HG03354 (cell line): ENCODE measurements at regions not wholly inside any gene's neighbourhood (a gene's known extent, or its start where the extent isn't known, plus 50 kb on each side); places are given as distances from the start of the nearest gene placed in this dataset.
"Not testable (repeated sequence)": the region's sequence is repeated elsewhere in the genome, so short reads cannot be mapped to it uniquely, and the experiment has no call there.

Experiments
- ATAC-seq: cut with Tn5 transposase; IDR thresholded peaks from one replicate; pipeline ENCODE4 v1.9.1; 2021; ENCODE audit warnings: mild to moderate bottlenecking; ENCODE audit not compliant: unreplicated experiment, poor library complexity, severe bottlenecking

DNA sequence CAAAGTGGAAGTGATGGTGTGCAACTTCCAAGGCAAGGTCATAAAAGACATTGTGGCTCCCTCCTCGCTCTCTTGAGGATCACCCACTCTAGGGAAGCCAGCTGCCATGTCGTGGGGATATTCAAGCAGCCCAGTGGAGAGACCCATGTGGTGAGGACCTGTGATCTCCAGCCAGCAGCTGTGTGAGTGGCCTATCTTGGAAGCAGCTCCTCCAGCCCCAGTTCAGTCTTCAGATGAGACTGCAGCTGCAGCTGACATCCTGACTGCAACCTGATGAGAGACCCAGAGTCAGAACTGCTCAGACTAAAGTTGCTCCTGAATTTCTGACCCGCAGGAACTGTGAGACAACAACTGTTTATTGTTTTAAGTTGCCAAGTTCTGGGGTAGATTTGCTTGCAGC is 86.4 kb upstream of the GRK3 start:
- no peak for ATAC-seq

DNA sequence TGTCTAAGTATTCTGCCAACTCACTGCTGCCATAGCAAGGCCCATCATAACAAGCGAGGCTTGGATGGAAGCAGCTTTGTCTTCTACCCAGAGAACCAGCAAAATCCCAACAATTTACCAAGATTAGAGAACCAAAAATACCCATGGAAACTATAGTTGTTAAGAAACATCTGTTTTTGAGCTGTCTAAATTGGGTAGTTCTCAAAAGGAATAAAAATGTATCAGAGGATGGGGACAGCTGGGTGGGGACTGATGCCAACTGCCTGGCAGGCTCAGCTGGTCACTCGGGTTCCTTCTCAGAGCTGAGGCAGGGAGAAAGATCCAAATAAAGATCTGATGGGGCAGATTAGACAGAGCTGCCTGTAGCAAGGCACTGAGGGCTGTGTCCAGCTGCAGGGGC is 85.9 kb upstream of the GRK3 start:
- no peak for ATAC-seq

DNA sequence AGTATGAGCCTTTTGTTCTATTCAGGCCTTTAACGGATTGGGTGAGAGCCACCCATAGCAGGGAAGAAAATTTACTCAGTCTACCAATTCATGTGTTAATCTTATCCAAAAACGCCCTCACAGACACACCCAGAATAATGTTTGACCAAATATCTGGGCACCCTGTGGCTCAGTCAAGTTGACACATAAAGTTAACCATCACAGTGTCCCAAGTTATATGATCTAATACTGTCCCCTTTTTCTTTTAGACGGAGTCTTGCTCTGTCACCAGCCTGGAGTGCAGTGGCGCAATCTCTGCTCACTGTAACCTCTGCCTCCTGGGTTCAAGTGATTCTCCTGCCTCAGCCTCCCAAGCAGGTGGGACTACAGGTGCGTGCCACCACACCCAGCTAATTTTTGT is 83.6 kb upstream of the GRK3 start:
- not testable (repeated sequence) for ATAC-seq

DNA sequence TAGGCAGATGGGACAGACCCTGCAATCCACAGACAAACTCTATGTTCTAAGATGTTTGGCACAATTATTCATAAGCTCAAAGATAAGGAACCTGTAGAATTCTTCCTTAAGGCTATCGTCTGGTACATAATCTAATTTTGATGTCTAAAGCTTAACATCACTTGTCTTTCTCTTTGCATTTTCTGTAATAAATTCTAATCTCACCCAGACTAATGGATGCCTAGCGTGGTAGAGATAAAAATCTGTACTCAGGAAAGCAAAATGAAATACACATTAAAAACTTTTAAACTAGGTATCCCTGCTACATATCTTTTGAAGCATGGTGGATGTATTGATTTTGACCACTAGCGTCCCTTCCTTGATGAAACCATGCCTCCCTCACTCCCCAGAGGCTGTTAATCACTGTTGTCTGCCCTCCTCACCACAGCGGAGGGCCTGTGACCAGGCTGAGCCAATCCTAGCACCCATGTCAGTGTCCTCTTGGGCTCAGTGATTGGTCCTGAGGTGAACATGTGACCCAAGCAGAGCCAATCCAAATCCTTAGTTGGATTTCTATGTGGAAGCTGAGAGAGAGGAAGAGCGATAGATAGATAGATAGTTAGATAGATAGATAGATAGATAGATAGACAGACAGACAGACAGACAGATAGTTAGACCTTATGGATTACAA is 82.2 kb upstream of the GRK3 start:
- no peak for ATAC-seq

DNA sequence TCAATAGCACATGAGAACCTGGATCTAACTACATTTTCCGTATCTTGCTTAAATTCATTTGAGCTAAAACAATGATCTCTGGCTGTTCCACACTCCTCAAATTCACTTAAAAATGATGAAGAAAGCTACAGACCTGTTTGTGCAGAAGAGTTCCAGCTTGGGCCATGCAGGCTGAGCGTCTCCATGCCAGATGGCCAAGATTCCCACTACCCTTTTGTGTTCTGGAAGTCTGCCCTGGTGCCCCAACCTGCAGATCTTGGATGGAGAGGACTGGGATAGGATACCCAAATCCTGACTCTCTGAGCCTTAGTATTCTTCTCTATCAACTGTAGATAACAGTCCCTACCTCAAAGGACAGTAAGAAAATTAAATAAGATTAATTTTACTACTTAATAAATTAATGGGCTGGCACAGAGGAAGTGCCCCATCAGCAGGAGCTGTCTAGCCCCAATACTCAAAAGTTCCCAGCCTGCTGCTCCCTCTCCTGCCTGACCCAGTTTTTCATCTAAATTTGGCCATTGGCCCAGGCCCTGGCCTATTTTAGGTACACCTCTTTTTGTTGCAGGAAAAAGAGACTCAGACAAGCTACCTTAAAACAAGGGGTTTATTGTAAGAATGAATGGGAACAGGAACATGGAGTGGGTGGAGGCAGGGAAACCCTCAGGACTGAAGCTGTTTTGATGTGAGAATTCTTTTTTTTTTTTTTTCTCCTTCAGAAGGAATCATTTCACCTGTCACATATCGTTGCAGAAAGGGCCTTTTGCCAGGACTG is 81.4 kb upstream of the GRK3 start:
- ATAC-seq = no peak

DNA sequence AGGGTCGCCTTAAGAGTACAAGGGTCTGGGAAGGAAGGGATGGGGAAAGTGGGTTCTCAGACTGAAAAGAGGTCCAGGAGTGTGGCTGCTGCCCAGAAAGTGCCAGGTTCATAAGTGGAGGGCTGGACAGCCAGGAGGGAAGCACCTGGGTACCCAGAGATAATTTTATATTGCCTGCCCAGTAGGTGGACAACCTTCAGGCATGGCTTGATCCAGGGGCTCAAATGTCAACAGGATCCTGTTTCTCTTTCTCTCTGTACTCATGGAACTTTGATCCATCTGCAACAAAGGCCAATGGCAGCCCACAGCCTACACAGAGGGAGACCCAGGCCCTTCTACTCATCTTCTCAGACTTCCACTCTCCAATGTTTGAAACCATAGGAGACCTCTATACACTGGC is 80.5 kb upstream of the GRK3 start:
- ATAC-seq = no peak

DNA sequence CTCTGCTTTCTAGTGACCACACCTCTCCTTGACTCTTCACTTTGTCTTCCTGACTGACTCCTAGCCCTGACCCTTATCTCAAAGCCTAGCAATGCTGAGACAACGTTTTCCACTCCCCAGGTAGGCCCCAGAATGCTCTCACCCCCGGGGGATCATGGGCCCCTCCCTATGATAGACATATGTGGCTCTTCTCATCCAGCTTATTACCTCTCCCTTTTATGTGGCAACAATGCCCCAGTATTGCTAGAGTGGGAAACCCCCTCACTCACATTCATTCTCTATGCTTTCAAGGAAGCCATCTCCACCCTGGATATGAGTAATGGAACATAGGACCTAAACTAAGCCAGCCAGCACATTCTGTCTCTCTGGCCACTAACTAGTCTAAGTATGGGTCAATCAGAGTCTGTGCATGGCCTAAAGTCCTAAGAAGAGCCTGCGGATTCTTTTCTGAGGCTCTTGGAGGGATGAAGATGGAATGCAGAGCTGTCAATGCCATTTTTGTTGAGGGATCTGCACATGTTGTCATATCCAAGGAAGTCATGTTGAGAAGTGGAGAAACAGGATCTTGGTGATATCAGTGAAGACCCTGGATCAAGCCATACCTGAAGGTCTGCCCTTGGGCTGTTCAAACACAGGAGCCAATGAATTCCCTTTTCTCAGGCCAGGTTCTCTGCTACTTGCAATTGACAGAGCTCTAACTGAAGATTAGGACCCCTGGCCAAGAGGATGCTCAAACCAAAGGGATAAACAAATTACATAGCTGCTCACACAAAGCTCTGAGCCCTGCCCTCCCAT is 79.8 kb upstream of the GRK3 start:
- no peak for ATAC-seq

DNA sequence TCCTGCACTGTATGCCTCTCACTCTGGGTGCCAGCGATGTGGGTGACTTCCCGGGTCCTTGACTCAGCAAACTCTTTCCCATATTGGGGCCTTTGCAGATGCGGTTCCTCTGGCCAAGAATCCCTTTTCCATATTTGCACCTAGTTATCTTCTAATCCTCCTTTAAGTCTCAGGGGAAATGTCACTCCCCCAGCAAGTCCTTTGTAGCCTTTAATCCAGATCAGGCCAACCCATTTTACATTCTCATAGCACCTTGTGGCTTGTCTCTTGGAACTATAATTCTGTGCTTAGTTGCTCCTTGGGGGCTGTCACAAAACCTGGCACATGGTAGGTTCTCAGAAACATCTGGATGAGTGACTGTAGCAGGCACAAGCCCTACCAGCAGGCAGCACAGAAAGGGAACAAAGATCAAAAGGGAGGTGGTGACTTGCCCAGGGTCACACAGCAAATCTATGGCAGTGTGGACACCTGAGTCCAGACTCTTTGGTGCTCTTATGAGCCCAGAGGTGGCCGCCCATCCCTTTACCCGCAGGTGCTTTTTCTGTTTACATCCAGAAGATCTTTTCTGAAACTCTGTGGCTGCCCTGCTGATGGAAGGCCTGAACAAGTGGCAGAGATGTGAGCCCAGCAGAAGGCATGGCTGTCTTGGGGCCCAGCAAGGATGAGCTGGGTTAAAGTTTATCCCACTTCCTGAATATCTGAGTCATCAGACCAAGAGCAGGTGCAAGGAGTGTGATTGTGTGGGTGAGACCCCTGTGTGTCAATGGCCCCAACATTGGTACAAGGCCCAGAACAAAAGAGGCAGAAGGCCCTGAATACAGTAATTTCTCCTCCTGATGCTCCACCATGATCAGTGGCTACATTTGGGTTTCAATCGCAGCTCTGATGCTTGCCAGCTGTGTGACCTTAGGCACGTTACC is 78.6 kb upstream of the GRK3 start:
- peak; percentile 73 for ATAC-seq

DNA sequence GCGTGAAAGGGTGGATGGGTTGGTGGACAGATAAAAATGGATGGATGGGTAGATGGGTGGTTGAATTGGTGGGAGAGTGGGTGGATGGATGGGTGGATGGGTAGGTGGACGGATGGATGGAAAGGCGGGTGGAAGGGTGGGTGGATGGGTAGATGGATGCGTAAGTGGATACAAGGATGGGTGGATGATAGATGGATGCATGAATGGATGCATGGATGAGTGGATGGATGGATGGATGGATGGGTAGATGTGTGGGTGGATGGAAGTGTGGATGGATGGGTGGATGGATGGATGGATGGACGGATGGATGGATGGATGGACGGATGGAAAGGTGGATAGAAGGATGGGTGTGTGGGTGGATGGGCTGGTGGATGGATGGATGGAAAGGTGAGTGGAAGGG is 77.0 kb upstream of the GRK3 start:
- no peak for ATAC-seq

DNA sequence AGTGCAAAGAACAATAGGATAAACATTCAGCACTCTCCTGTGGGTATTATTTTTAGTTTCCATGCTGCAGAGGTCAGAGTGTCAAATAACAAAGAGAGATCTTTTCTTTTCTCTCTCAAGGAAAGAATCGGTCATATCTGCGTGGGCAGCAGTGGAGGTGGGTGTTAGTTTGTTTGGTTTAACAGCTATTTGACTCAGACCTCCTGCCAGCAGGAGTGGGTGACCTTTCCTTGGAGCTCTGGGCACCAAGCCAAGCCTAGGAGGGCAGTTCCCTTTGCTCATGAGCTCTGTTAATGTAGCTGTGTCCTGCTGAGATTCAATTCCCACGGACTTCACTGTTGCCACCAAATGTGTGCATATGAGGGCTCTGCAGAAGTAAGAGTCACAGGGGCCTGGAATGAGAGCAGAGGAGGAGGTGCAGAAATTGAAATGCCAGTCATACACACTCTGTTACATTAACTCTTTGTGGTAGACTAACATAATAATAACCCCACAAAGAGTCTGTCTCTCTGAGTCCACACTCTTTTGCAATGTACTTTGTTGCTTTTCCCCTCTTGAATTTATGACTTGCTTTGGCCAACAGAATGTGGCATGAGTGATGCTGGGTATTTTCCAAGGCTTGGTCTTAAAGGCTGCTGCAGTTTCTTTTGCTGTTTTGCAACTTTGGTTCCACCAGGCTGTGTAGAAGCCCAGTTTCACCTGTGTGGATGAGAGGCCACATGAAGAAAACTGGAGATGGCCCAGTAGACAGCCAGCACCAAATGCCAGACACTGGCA is 76.0 kb upstream of the GRK3 start:
- no peak for ATAC-seq

DNA sequence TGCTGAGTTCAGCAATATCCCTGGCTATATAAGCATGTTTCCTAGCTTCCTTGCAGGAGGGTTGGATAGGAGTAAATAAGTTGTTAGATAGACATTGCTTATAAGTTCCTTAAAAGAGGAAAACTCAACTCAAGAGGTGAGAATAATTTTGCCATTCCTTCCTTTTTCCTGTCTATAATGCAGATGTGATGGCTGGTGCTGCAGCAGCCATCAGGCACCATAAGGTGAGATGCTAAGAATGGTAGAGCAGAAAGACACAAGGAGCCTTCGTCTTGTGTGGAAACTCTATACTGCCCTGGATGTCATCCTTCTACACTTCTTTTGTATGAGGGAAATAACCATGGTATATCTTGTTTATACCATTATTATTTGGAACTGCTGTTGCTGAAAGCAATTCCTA is 74.5 kb upstream of the GRK3 start:
- ATAC-seq = no peak

DNA sequence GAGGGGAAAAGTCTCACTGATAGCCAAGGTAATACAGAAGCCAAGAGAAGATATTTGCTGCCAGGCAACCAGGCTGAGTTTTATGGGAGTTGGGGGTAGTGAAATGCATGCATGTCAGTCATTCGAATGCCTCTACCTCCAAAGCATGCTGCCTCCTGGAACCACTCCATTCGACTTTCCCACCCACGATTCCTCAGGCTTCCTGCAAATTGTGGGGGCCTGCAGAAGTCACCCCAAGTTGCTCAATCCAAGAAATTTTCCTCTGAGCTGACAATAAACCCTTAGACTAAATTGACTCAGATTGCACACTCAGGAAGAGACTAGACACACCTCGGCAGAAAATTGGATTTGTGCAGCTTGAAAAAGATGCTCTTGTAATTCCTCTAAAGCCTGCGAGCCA is 73.6 kb upstream of the GRK3 start:
- ATAC-seq = no peak

DNA sequence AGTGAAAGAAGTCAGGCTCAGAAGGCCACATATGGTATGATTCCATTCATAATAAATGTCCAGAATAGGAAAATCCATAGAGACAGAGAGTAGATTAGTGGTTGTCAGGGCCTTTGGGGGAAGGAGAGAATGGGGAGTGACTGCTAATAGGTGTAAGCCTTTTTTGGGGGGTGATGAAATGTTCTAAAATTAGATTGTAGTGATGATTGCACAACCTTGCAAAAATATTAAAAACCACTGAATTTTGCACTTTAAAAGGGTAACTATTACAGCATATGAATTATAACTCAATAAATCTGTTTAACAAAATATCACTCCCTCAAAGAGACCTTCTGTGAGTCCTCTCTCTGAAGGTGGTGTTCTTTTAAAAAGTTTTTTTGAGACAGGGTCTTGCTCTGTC is 72.3 kb upstream of the GRK3 start:
- no peak for ATAC-seq

DNA sequence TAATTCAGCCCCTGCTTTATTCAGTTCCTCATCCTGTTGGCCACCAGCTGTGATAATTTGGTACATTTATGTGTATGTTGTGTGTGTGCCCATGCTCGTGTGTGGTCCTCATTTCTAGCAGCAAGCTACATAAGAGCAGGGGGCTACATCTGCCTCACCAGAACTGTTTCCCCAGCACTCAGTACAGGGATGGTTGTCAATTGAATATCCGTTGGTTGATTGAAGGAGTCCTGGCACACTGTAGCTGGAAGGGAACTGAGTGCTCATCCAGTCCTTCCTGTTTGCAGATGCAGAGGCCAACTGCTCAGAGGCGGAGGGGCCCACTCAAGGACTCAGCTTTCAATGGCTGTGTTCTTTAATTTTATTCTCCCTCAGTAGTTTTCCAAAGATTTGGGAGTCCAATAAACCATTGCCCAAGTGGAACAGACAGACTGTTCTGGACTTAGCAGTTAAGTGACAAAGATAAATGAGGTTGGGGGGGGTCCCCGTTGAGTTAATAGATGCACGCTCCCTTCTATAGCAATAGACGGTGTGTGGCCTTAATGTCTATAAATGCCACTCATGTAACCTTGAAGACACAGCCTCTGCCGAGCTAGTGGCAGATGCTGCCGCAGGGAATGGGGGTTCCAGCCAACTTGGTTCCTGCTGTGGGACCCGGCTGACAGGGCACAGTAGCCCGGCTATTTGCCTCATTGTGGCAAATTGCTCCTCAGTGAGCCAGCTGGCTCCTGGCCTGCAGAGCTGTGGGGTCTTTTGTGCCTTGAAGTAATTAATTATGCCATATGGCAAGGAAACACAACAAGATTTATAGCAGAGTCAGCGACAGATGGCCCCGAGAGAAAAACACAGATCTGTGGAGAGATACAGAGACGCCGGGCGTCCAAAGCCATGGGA is 71.4 kb upstream of the GRK3 start:
- no peak for ATAC-seq

DNA sequence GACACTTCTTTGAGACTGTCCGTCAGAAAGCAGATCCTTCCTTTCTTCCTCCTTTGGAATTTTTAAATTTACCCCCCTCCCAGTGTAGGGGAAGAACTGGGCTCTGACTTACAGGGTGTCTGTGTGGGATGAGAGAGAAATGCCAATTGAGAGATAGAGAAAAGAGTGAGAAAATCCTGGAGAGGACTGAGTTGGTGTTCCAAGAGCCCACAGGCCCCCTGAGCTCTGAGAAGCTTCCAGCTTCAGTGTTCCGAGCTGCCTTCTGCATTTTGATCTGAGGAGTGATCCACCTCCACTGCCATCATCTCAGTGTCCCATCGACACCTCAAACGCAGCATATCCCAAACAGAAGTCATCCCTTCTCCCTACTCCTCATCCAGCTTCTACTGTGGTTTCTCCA is 70.7 kb upstream of the GRK3 start:
- ATAC-seq = no peak

DNA sequence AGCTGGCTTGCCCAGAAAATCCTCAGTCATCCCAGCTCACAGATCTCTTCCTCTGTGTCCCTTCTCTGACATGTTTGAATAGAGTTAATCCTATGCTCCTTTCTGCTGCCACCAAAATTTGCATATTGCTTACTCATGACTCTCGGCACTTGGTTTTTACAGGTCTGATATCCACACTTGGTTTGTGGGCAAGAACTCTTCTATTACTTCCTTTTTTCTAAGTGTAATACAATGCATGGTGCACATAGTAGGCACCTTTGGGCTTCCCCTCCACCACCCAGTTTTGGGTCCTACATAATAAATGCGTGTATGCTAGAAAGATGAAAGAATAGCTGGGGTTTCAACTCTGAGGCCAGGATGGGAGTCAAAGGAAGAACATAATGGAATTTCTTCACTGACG is 69.7 kb upstream of the GRK3 start:
- peak; percentile 82 for ATAC-seq

DNA sequence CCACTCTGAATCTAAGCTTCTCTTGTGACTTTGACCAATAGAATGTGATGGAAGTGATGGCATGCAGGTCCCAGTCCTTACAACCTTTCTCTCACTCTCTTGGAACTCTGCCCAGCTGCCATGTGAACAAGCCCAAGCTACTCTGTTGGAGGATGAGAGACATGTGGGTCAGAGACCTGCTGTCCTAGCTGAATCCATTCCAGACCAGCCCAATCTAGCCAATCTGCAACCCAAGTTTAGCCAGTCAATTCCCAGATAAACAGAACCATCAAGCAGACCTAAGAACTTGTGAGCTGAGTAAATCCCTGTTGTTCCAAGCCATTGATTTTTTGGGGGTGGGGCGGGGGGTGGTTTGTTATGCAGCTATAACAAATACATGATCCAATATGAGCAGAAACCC is 69.2 kb upstream of the GRK3 start:
- ATAC-seq = no peak

DNA sequence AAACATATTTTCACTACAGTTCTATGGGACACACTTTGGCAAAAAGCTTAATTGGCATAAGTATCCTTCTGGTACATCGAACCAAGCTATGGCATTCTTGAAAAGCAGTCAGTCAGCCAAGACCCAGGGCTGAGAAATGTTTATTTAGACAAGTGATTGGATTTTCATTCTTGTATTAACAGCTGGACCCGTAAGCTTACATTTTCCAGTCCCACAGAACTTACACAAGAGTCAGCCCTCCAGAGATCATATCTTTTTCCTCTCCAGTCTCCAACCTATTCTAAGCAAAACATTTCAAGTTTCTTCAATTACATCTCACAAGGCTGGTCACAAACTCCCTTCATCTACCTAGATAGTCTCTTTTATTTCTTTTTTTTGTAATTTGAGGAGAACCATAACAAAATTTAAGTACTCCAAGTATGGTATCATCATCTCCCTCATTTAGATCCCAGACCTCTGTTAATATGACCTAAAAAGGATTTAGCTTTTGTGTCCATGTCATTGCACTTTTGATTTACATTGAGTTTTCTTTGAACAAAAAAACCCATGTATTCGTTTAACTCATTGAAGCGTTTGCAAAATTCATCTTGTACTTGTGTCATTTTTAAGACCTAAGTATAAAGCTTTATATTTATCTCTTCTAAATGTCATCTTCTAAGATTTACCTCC is 67.9 kb upstream of the GRK3 start:
- ATAC-seq = no peak
